HL-60 (cell line): ENCODE measurements at regions not wholly inside any gene's neighbourhood (a gene's known extent, or its start where the extent isn't known, plus 50 kb on each side); places are given as distances from the start of the nearest gene placed in this dataset.

ENCODE experiments used
- DNase-seq, 2 experiments: peaks; one replicate each; pipeline ENCODE4 v3.0.0-alpha.2; 2010 to 2020; ENCODE audit warnings: low read depth in 1 of 2, low spot score in 1 of 2
- H3K27ac ChIP-seq: fragments of 250-450 bp; sonication (Bioruptor Pico); replicated peaks from 2 replicates; pipeline ENCODE4 v1.5.1; 2020; ENCODE audit warnings: mild to moderate bottlenecking, moderate library complexity
- H3K27me3 ChIP-seq: fragments of 250-450 bp; sonication (Bioruptor Pico); 2 replicates; pipeline ENCODE4 v1.5.1; 2021; ENCODE audit warnings: mild to moderate bottlenecking, moderate library complexity; ENCODE audit not compliant: insufficient read depth, poor library complexity, severe bottlenecking
- H3K4me3 ChIP-seq: replicated peaks from 2 replicates; pipeline ENCODE4 v1.5.1; 2011; ENCODE audit warnings: mild to moderate bottlenecking, control low read depth, low read length; ENCODE audit not compliant: insufficient read depth
- GABPA ChIP-seq: IDR thresholded peaks from 2 replicates; pipeline ENCODE4 v1.6.1; 2012; ENCODE audit warnings: low read depth
- POLR2AphosphoS5 ChIP-seq: IDR thresholded peaks from 2 replicates; pipeline ENCODE4 v1.6.1; 2012; ENCODE audit warnings: low read depth
- SPI1 ChIP-seq: IDR thresholded peaks from 2 replicates; pipeline ENCODE4 v1.6.1; 2012; ENCODE audit warnings: low read depth, mild to moderate bottlenecking, borderline replicate concordance
- TF ChIP-seq, protein P1 (sequence below): IDR thresholded peaks from 2 replicates; pipeline ENCODE4 v1.6.1; 2012; ENCODE audit warnings: low read depth; ENCODE audit not compliant: insufficient replicate concordance
- TF ChIP-seq, protein P2 (sequence below): IDR thresholded peaks from one replicate; pipeline ENCODE4 v1.5.1; 2011; ENCODE audit warnings: low read length, control low read depth, inconsistent platforms; ENCODE audit not compliant: insufficient read depth

- no peaks in the 10 kb centered on the region for H3K27me3 ChIP-seq
- no peak for TF ChIP-seq GABPA
- TF ChIP-seq SPI1 = peak; percentile 20; the same call in 1 of the 2 replicates
- H3K4me3 ChIP-seq = no peak overlapping the region
- H3K27ac ChIP-seq = no peak overlapping the region
- no peak for DNase-seq
These were observed 624.0 kb upstream of the KLF4 start for GRCh38 chr9:108113596-108113995.

DNA sequence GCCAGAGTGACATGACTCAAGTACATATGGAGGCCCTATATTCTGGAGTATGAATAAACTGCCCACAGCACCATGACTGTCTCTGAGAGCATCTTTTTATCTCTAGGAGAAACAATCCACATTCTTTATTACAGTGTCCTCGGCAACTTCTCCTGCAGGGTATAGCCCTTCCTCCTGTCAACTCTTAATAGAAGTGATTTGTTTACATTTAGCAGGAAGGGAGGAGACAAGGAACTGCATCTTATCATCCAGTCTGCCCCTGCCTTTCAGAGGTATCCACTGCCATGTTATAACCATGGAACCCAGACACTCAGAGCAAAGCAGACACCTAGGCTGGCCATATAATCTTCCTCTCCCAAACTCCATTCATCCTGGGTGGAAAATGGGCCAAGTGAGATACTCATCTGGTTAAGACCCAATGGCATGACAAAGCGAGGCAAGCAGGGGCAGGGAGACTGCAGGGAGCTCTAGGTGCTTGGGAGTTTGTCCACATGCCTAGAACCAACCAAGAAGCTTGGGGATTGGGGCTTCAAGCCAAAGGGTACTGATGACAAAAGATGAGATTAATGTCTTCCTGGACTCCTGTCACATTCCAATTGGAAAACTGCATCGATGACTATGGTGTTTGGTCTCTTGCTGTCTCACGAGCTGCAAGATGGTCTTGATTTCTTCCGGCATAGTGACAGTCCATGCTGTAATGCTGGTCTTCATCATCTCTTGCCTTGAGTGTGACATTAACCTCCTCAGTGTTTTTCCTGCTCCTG is 620.5 kb upstream of the KLF4 start:
- H3K27me3 ChIP-seq = no peaks in the 10 kb centered on the region

DNA sequence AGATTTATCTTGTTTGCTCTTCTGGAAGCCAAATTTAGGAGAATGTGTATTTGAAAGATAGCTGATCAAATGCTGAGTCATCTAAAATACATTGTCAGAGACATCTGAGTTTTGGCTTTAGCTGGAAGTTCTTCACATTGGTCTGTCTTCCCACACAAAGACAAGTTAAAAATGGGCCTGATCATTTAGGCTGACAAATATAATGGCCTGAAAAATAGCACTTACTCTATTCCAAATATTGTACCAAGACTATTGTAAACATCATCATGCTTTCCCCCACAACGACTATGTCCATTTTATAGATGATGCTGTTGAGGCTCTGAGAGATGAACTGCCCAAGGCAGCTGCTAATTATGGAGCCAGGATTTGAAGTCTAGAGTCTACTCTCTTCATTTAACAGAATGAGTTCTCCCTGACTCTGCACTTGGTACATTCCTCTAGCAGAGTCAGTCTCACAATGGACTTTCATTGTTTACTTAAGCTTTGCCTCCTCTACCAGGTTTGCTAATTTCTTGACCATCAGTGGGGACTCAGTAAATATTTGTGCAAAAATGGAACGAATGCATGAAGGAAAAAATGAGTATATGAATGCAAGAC is 619.4 kb upstream of the KLF4 start:
- H3K4me3 ChIP-seq = no peak overlapping the region
- TF ChIP-seq GABPA = no peak
- no peak for TF ChIP-seq SPI1
- TF ChIP-seq, protein P1, sequence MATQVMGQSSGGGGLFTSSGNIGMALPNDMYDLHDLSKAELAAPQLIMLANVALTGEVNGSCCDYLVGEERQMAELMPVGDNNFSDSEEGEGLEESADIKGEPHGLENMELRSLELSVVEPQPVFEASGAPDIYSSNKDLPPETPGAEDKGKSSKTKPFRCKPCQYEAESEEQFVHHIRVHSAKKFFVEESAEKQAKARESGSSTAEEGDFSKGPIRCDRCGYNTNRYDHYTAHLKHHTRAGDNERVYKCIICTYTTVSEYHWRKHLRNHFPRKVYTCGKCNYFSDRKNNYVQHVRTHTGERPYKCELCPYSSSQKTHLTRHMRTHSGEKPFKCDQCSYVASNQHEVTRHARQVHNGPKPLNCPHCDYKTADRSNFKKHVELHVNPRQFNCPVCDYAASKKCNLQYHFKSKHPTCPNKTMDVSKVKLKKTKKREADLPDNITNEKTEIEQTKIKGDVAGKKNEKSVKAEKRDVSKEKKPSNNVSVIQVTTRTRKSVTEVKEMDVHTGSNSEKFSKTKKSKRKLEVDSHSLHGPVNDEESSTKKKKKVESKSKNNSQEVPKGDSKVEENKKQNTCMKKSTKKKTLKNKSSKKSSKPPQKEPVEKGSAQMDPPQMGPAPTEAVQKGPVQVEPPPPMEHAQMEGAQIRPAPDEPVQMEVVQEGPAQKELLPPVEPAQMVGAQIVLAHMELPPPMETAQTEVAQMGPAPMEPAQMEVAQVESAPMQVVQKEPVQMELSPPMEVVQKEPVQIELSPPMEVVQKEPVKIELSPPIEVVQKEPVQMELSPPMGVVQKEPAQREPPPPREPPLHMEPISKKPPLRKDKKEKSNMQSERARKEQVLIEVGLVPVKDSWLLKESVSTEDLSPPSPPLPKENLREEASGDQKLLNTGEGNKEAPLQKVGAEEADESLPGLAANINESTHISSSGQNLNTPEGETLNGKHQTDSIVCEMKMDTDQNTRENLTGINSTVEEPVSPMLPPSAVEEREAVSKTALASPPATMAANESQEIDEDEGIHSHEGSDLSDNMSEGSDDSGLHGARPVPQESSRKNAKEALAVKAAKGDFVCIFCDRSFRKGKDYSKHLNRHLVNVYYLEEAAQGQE = no peak
- TF ChIP-seq POLR2AphosphoS5 = no peak
- TF ChIP-seq, protein P2, sequence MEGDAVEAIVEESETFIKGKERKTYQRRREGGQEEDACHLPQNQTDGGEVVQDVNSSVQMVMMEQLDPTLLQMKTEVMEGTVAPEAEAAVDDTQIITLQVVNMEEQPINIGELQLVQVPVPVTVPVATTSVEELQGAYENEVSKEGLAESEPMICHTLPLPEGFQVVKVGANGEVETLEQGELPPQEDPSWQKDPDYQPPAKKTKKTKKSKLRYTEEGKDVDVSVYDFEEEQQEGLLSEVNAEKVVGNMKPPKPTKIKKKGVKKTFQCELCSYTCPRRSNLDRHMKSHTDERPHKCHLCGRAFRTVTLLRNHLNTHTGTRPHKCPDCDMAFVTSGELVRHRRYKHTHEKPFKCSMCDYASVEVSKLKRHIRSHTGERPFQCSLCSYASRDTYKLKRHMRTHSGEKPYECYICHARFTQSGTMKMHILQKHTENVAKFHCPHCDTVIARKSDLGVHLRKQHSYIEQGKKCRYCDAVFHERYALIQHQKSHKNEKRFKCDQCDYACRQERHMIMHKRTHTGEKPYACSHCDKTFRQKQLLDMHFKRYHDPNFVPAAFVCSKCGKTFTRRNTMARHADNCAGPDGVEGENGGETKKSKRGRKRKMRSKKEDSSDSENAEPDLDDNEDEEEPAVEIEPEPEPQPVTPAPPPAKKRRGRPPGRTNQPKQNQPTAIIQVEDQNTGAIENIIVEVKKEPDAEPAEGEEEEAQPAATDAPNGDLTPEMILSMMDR = no peak
- no peaks in the 10 kb centered on the region for H3K27me3 ChIP-seq
- DNase-seq = no peak
- H3K27ac ChIP-seq = no peak overlapping the region

More for the DNA sequence above, 620.5 kb upstream of the KLF4 start:
- H3K4me3 ChIP-seq = no peak overlapping the region
- TF ChIP-seq, protein P1 = no peak
- TF ChIP-seq GABPA (no peak), SPI1 (no peak)
- TF ChIP-seq, protein P2 = no peak
- H3K27ac ChIP-seq = no peak overlapping the region
- DNase-seq = no peak

DNA sequence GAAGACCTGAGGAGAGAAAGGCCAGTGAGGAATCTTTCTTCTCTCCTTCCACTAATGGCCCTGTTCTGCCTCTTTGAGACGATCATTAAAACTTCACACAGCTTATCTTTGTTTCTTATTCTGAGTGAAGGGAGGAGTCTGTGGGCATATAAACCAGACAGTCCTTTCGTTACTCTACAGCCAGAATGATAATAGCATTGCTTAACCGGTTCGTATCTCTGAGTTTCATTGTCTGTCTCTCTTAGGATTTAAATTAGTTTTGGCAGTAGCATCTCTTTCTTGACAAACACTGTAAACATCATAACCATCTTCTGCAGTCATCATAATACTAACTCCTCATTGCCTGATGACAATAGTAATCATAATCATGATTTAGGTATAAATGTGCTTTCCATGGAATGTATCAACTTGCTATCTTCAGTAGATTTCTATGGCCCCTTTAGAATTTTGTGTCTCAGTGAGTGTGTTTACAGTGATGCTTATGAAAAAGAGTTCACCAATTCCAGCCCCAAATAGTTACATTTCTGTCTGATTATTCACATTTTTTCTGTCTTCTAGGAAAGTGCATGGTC is 618.8 kb upstream of the KLF4 start:
- Histone ChIP-seq H3K27ac (no peak overlapping the region), H3K27me3 (no peaks in the 10 kb centered on the region), H3K4me3 (no peak overlapping the region)
- no peak for DNase-seq
- TF ChIP-seq GABPA (no peak), SPI1 (no peak), POLR2AphosphoS5 (no peak)
- TF ChIP-seq, protein P2 = no peak
- TF ChIP-seq, protein P1 = no peak
